Calu3 (cell line): ENCODE measurements at regions not wholly inside any gene's neighbourhood (a gene's known extent, or its start where the extent isn't known, plus 50 kb on each side); places are given as distances from the start of the nearest gene placed in this dataset.
"Not testable (repeated sequence)": the region's sequence is repeated elsewhere in the genome, so short reads cannot be mapped to it uniquely, and the experiment has no call there.

Experiments used
- BruUV-seq: library from RNA; stranded (reverse); fragments of 400-500 nt; replicated peaks from 2 replicates; lab custom pipeline; 2021; lab: Mats Ljungman, UMichigan
- CTCF ChIA-PET: fragments of 300-600 bp; sonication (Branson Sonifier 250); formaldehyde crosslinking; loops from one replicate; lab custom pipeline; 2022; ENCODE audit warnings: antibody characterized with exemption; lab: Charles Lee
- DNase-seq: peaks from one replicate; pipeline ENCODE4 v3.0.0; 2022
- H3K27ac Mint-ChIP-seq: one replicate; pipeline ENCODE4 v1.8.0; 2022; ENCODE audit warnings: mixed read lengths; ENCODE audit not compliant: unreplicated experiment
- H3K27me3 Mint-ChIP-seq: one replicate; pipeline ENCODE4 v1.8.0; 2022; ENCODE audit warnings: mixed read lengths; ENCODE audit not compliant: unreplicated experiment
- H3K36me3 Mint-ChIP-seq: one replicate; pipeline ENCODE4 v1.8.0; 2022; ENCODE audit warnings: mild to moderate bottlenecking, moderate library complexity, mixed read lengths; ENCODE audit not compliant: insufficient read depth, unreplicated experiment
- H3K4me1 Mint-ChIP-seq: one replicate; pipeline ENCODE4 v1.8.0; 2022; ENCODE audit warnings: mild to moderate bottlenecking, low read depth, mixed read lengths; ENCODE audit not compliant: unreplicated experiment
- H3K4me3 Mint-ChIP-seq: one replicate; pipeline ENCODE4 v1.8.0; 2022; ENCODE audit warnings: mild to moderate bottlenecking, low read depth, moderate library complexity, mixed read lengths; ENCODE audit not compliant: unreplicated experiment
- H3K9me3 Mint-ChIP-seq: one replicate; pipeline ENCODE4 v1.8.0; 2022; ENCODE audit warnings: low read depth, mixed read lengths; ENCODE audit not compliant: unreplicated experiment
- CTCF ChIP-seq: fragments of 200-600 bp; IDR thresholded peaks from one replicate; pipeline ENCODE4 v1.8.0; 2022; ENCODE audit warnings: antibody characterized with exemption; ENCODE audit not compliant: unreplicated experiment
- intact Hi-C: fragments of 100-400 bp; cut with micrococcal nuclease; formaldehyde crosslinking; loops from one replicate; pipeline ENCODE4 v1.10.0; 2022; ENCODE audit not compliant: unreplicated experiment

- no peaks in the 10 kb centered on the region for H3K36me3 Mint-ChIP-seq
- H3K9me3 Mint-ChIP-seq, result peaks cover 3% of the 10 kb centered on the region
- BruUV-seq, result no TSS peak
- H3K27ac Mint-ChIP-seq, result no peak overlapping the region
- TF ChIP-seq CTCF, result no peak
- CTCF ChIA-PET, result no interaction called here
- no peaks in the 10 kb centered on the region for H3K27me3 Mint-ChIP-seq
- DNase-seq, result no peak
- intact Hi-C loops, result no loop called here
- H3K4me1 Mint-ChIP-seq, result peaks cover 15% of the 10 kb centered on the region
- H3K4me3 Mint-ChIP-seq, result no peak overlapping the region
Measured at GRCh38 chr3:99559196-99559595, 79.2 kb upstream of the COL8A1 start.

GRCh38 chr3:99555885-99556284 is 82.5 kb upstream of the COL8A1 start:
- H3K36me3 Mint-ChIP-seq, H3K27me3 Mint-ChIP-seq, H3K4me3 Mint-ChIP-seq, H3K27ac Mint-ChIP-seq, DNase-seq, intact Hi-C loops, H3K9me3 Mint-ChIP-seq, BruUV-seq: not testable (repeated sequence)
- peaks cover 16% of the 10 kb centered on the region for H3K4me1 Mint-ChIP-seq
- CTCF ChIA-PET, result interaction anchor here (0.7 kb wide), 1 partner anchor 570 kb away, joined by 3 read pairs; no protein-coding TSS in a partner anchor

- Mint-ChIP-seq H3K4me1 (peaks cover 42% of the 10 kb centered on the region), H3K9me3 (no peaks in the 10 kb centered on the region), H3K27ac (peak overlapping the region; percentile 3), H3K27me3 (no peaks in the 10 kb centered on the region), H3K36me3 (no peaks in the 10 kb centered on the region), H3K4me3 (no peak overlapping the region)
- intact Hi-C loops, result no loop called here
- CTCF ChIA-PET, result interaction anchor here (1.3 kb wide), 2 partner anchors 20 to 82 kb away, joined by 3 read pairs; no protein-coding TSS in a partner anchor
- TF ChIP-seq CTCF, result no peak
- DNase-seq, result peak; percentile 8
- BruUV-seq, result no TSS peak
Measured at GRCh38 chr3:99551520-99551919, 86.9 kb upstream of the COL8A1 start.

- no peaks in the 10 kb centered on the region for H3K27me3 Mint-ChIP-seq
- H3K27ac Mint-ChIP-seq, result no peak overlapping the region
- TF ChIP-seq CTCF, result no peak
- DNase-seq, result no peak
- H3K36me3 Mint-ChIP-seq, result no peaks in the 10 kb centered on the region
- H3K9me3 Mint-ChIP-seq, result no peaks in the 10 kb centered on the region
- no TSS peak for BruUV-seq
- intact Hi-C loops, result no loop called here
- CTCF ChIA-PET, result interaction anchor here (0.6 kb wide), 1 partner anchor 13 kb away, joined by 3 read pairs; no protein-coding TSS in a partner anchor
- no peak overlapping the region for H3K4me3 Mint-ChIP-seq
- peaks cover 47% of the 10 kb centered on the region for H3K4me1 Mint-ChIP-seq
Measured at GRCh38 chr3:99549957-99550603, 88.3 kb upstream of the COL8A1 start.

GRCh38 chr3:99549220-99549619 is 89.2 kb upstream of the COL8A1 start:
- no peak overlapping the region for H3K27ac Mint-ChIP-seq
- BruUV-seq, result no TSS peak
- H3K9me3 Mint-ChIP-seq, result no peaks in the 10 kb centered on the region
- no peak for TF ChIP-seq CTCF
- no peak overlapping the region for H3K4me3 Mint-ChIP-seq
- intact Hi-C loops, result no loop called here
- DNase-seq, result no peak
- CTCF ChIA-PET, result interaction anchor here (0.6 kb wide), 1 partner anchor 12 kb away, joined by 3 read pairs; no protein-coding TSS in a partner anchor
- no peaks in the 10 kb centered on the region for H3K27me3 Mint-ChIP-seq
- peaks cover 5% of the 10 kb centered on the region for H3K36me3 Mint-ChIP-seq
- peaks cover 55% of the 10 kb centered on the region for H3K4me1 Mint-ChIP-seq
